ENCODE measurements at regions not wholly inside any gene's neighbourhood (a gene's known extent, or its start where the extent isn't known, plus 50 kb on each side); places are given as distances from the start of the nearest gene placed in this dataset.

- 65% methylated on average over 5 of the region's 5 CpGs for WGBS (ENCODE audit: insufficient coverage)
Observed at GRCh38 chr9:120212853-120213200, 367.1 kb downstream of the CDK5RAP2 start.

GRCh38 chr9:120212153-120212852, 367.7 kb downstream of the CDK5RAP2 start:
- H3K9me3 Mint-ChIP-seq, result peaks cover 0 to 6% (median 2%) of the 10 kb centered on the region in 7 donors

More at GRCh38 chr9:120212853-120213200, 367.1 kb downstream of the CDK5RAP2 start:
- H3K9ac ChIP-seq (ENCODE audit: insufficient read depth, low read length, poor library complexity, severe bottlenecking), result no peak overlapping the region
- no peaks in the 10 kb centered on the region for H4K20me1 ChIP-seq (ENCODE audit: insufficient read depth, low read length)
- H3K4me3 Mint-ChIP-seq, result no peak overlapping the region
- H3K27me3 ChIP-seq (ENCODE audit: control insufficient read depth in 2 of 2, insufficient read depth in 2 of 2, low read length in 2 of 2), result no peaks in the 10 kb centered on the region
- H3K4me1 ChIP-seq (ENCODE audit: control insufficient read depth in 1 of 2, insufficient read depth in 2 of 2, low read length in 2 of 2), result no peaks in the 10 kb centered on the region
- H3K36me3 ChIP-seq (replicated peaks in 1 of 2; ENCODE audit: control insufficient read depth in 1 of 2, insufficient read depth in 2 of 2, low read length in 2 of 2), result no peaks in the 10 kb centered on the region
- DNase-seq, result no peak
- peaks cover 0 to 2% (median 0%) of the 10 kb centered on the region in 3 donors for H3K27me3 Mint-ChIP-seq (ENCODE audit: low read depth in 3 of 3)
- intact Hi-C loops (cut with micrococcal nuclease), result no loop called here
- no peaks in the 10 kb centered on the region for H3K4me1 Mint-ChIP-seq
- no peak for TF ChIP-seq CTCF (IDR thresholded peaks at IDR 0.05)
- no peaks in the 10 kb centered on the region for H3K36me3 Mint-ChIP-seq
- H2AFZ ChIP-seq (ENCODE audit: insufficient read depth, low read depth, low read length, poor library complexity, severe bottlenecking), result no peak overlapping the region
- no peaks in the 10 kb centered on the region for H3K79me2 ChIP-seq (ENCODE audit: insufficient read depth, low read length)
- peaks cover 0 to 6% (median 2%) of the 10 kb centered on the region in 7 donors for H3K9me3 Mint-ChIP-seq
- no peak overlapping the region for H3K4me2 ChIP-seq (replicated peaks; ENCODE audit: extremely low read depth, low read length, poor library complexity, severe bottlenecking)
- H3K27ac Mint-ChIP-seq, result no peak overlapping the region
- H3K9me3 ChIP-seq (replicated peaks in 1 of 2; ENCODE audit: control insufficient read depth in 1 of 2, insufficient read depth in 1 of 2, low read length in 2 of 2), result no peaks in the 10 kb centered on the region
- H3K27ac ChIP-seq (ENCODE audit: low read depth in 1 of 2, low read length in 2 of 2), result no peak overlapping the region
- H3K4me3 ChIP-seq (replicated peaks in 1 of 3; ENCODE audit: low read depth in 2 of 3, low read length in 3 of 3), result no peak overlapping the region

More at GRCh38 chr9:120212153-120212852, 367.7 kb downstream of the CDK5RAP2 start:
- Histone ChIP-seq H3K4me1 (ENCODE audit: control insufficient read depth in 1 of 2, insufficient read depth in 2 of 2, low read length in 2 of 2) (no peaks in the 10 kb centered on the region), H3K27ac (ENCODE audit: low read depth in 1 of 2, low read length in 2 of 2) (no peak overlapping the region), H3K9me3 (replicated peaks in 1 of 2; ENCODE audit: control insufficient read depth in 1 of 2, insufficient read depth in 1 of 2, low read length in 2 of 2) (no peaks in the 10 kb centered on the region), H4K20me1 (ENCODE audit: insufficient read depth, low read length) (no peaks in the 10 kb centered on the region), H3K4me2 (replicated peaks; ENCODE audit: extremely low read depth, low read length, poor library complexity, severe bottlenecking) (no peak overlapping the region), H3K4me3 (replicated peaks in 1 of 3; ENCODE audit: low read depth in 2 of 3, low read length in 3 of 3) (no peak overlapping the region), H2AFZ (ENCODE audit: insufficient read depth, low read depth, low read length, poor library complexity, severe bottlenecking) (no peak overlapping the region), H3K9ac (ENCODE audit: insufficient read depth, low read length, poor library complexity, severe bottlenecking) (no peak overlapping the region), H3K27me3 (ENCODE audit: control insufficient read depth in 2 of 2, insufficient read depth in 2 of 2, low read length in 2 of 2) (no peaks in the 10 kb centered on the region), H3K36me3 (replicated peaks in 1 of 2; ENCODE audit: control insufficient read depth in 1 of 2, insufficient read depth in 2 of 2, low read length in 2 of 2) (no peaks in the 10 kb centered on the region), H3K79me2 (ENCODE audit: insufficient read depth, low read length) (no peaks in the 10 kb centered on the region)
- Mint-ChIP-seq H3K4me3 (no peak overlapping the region), H3K27ac (no peak overlapping the region), H3K27me3 (ENCODE audit: low read depth in 3 of 3) (peaks cover 0 to 2% (median 0%) of the 10 kb centered on the region in 3 donors), H3K36me3 (no peaks in the 10 kb centered on the region), H3K4me1 (no peaks in the 10 kb centered on the region)
- WGBS (ENCODE audit: insufficient coverage), result 100% methylated on average over 1 of the region's 2 CpGs
- DNase-seq, result no peak
- intact Hi-C loops (cut with micrococcal nuclease), result no loop called here
- TF ChIP-seq CTCF (IDR thresholded peaks at IDR 0.05), result no peak

Data from CD14-positive monocyte (primary cell).